NCI-H446 treated with DMSO at 0.1 percent for 48 hours (cell line): ENCODE measurements at regions not wholly inside any gene's neighbourhood (a gene's known extent, or its start where the extent isn't known, plus 50 kb on each side); places are given as distances from the start of the nearest gene placed in this dataset.

Source experiments
- DNase-seq: peaks from one replicate; lab custom pipeline; 2025; lab: John Stamatoyannopoulos, UW

GRCh38 chr13:47511647-47512046 is 489.4 kb downstream of the SUCLA2 start:
- no peak for DNase-seq

GRCh38 chr13:47508527-47509228 is 492.4 kb downstream of the SUCLA2 start:
- no peak for DNase-seq

DNA sequence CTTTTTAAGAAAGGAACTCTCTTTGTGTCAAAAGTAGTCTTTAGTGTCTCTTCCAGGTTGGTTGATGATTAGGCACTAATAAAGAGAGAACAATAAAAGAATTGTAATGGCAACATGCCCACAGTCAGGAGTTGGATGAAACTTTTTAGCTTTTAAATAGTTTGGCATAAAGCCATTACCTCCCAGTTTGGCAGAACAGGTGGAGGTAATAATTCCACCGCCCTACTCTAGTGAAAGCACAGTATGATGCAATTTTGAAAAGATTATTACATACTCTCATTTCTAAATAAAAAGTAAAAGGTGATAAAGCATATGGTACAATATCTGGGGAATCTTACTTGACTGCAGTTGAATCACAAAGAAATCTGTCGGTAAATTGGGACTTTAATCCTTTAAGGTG is 497.6 kb downstream of the SUCLA2 start:
- DNase-seq: no peak

- DNase-seq: no peak
Measured at GRCh38 chr13:47502166-47502565, 498.9 kb downstream of the SUCLA2 start.

GRCh38 chr13:47499358-47500150 is 501.5 kb downstream of the SUCLA2 start:
- no peak for DNase-seq

- no peak for DNase-seq
Measured at GRCh38 chr13:47484548-47484947, 516.5 kb downstream of the SUCLA2 start.

DNA sequence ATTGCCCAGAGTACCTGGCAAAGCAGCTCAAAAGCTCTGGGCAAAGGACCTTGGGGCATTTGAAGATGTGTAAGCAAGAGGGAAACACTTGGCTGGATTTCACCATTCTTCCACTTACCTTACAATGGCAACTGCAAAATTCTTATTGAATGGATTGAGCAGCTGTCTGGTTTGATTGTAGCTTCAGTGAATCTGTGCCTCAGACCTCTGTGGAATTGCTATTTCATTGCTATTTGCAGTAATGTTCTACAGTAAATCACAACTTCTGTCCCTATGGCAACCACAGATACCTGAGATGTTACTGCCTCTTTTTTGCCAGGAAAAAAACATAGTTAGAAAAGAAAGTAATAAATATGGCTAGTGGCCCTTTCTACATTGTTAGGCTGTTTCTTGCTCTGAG is 519.5 kb downstream of the SUCLA2 start:
- no peak for DNase-seq

GRCh38 chr13:47480951-47481350 is 520.1 kb downstream of the SUCLA2 start:
- DNase-seq: no peak

- no peak for DNase-seq
Measured at GRCh38 chr13:47480121-47480520, 521.0 kb downstream of the SUCLA2 start.

DNA sequence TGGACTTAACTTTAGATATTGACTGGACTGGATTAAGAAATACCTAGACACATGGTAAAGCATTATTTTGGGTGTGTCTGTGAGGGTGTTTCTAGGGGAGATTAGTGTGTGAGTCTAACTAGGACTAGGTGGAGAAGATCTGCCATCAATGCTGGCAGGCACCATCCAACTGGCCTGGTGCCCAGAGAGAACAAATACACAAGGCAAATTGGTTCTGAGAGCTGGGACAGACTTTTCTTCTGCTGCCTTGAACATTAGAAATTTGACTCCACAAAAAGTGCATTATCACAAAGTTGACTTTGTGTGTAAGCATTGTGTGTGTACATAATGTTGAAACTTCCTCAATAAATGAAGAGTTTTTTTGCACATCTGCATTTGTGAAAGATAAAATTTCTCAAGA is 522.1 kb downstream of the SUCLA2 start:
- DNase-seq: no peak

DNA sequence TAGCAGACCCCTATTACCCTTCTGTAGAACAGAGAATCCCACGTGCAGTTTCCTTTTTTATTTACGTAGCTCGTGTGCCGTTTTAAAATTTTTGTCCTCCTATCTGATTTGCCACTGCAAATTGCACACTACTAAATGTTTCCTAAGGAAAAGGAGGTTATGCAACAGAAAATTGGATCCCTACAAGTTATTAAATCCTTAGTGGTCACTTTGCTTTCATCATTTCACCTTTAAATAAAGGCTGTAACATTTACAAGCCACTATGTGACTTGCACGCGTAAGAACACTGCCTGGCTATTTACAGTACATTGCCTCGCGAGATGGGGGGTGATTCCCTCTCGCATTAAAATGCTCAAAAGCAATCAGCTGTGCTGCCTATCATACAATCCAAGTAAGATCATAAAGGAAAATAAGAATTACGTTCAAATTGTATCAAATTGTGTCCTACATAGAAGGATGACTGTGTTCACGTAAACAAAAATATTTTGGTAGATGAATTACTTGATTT is 525.6 kb downstream of the SUCLA2 start:
- DNase-seq: no peak

DNA sequence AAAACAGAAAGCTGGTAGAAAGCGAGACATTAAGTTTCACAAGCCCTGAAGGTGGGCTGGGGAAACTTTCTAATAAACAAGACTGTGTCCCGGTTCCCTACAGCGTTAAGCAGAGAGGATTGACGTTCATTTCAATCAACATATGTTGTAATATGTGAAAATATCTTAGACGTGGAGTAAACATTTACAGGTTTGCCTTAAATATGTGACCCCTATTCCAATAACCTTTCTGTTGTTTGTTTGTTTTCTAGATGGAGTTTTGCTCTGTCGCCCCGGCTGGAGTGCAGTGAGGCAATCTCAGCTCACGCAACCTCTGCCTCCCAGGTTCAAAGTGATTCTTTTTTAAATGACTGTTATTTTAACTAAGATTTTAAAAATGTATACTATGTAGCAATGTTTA is 526.2 kb downstream of the SUCLA2 start:
- DNase-seq: no peak

GRCh38 chr13:47474326-47474725 is 526.7 kb downstream of the SUCLA2 start:
- no peak for DNase-seq

DNA sequence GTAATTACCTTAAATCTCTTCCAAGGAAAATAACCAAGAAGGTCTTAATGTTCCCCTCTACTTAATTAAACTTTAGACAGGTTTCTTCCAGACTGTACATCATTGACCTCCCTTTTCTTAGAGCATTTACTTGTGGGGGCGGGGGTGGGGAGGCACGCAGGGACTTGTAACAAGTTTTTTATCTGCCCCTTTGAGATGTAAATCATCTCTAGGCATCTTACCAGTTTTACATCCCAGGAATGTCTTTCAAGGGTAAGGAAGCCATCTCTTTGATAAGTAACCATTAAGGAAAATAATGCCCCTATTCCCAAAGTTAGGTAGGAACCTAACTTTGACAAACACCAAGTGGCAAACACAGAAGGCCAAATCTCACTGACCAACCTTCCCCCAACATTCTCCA is 528.6 kb downstream of the SUCLA2 start:
- DNase-seq: no peak

- DNase-seq: no peak
Measured at GRCh38 chr13:47463726-47464125, 537.3 kb downstream of the SUCLA2 start.

DNA sequence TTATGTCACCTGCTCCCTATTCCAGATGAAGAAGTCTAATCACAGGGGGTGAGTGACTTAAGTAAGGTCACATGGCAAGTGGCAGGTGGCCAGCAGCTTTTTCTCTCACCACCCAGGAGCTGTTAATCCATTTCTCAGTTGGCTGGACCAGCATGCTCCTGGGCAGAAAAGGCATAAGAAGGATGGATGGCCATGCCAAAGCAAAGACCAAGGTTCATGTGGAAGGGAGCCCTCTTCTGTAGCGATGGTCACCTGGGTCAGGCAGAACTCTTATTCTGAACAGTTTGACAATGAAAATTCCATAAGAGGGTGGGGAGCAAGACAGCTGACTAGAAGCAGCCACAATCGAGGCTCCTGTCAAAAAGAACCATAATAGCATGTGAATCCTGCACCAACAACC is 538.1 kb downstream of the SUCLA2 start:
- DNase-seq: no peak

GRCh38 chr13:47461816-47462215 is 539.3 kb downstream of the SUCLA2 start:
- no peak for DNase-seq

GRCh38 chr13:47459512-47459911 is 541.6 kb downstream of the SUCLA2 start:
- no peak for DNase-seq

DNA sequence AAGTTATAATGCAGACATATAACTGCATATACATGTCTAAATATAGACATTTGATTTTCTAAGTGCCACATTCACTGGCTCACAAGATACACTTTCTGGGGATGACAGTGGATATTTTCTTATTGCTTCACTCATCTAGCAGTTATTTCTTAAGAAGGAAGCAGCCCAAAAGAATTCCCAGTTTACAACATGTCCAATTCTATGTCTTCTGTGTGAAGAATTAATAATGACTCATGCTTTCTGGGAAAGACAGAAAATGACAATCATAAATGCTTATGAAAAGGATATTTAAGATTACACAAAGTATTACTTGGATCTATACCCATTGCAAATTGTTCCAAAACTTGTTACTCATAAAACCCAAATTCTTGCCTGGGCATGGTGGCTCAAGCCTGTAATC is 543.4 kb downstream of the SUCLA2 start:
- DNase-seq: no peak

- DNase-seq: no peak
Measured at GRCh38 chr13:47455626-47456025, 545.4 kb downstream of the SUCLA2 start.

DNA sequence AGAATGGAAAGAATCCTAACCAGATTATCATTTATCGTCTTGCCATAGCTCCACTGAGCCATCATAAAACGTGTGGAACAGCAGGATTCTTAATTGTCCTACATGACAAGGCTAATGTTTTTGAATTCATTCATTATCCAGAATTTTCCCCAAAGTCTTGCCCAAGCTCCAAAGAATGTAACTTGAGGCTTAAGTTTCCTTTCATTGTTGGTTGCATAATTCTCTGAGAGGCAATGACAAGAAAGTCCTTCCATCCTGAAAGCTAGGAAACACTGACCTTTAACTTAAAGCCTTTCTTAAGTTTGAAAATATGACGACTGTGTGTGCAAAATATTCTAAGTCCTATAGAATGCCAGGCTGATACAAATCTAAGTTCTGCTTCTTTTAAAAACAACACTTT is 546.1 kb downstream of the SUCLA2 start:
- no peak for DNase-seq

DNA sequence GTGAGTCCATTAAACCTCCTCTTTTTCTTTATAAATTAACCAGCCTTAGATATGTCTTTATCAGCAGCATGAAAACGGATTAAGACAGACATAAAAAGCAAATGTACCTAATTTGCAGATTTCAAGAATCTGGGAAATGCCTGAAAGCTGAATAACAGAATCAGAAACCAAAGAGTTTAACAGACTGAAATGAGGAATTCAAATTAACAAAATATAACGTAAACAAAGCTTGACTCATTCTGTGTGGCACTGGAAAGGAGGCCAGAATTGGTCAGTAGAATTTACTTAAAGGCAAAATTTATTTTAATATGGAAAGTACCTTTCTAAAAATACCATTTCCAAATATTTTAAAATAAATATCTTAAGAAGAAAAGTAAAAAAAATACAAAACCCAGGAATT is 540.6 kb upstream of the HTR2A start:
- no peak for DNase-seq

DNA sequence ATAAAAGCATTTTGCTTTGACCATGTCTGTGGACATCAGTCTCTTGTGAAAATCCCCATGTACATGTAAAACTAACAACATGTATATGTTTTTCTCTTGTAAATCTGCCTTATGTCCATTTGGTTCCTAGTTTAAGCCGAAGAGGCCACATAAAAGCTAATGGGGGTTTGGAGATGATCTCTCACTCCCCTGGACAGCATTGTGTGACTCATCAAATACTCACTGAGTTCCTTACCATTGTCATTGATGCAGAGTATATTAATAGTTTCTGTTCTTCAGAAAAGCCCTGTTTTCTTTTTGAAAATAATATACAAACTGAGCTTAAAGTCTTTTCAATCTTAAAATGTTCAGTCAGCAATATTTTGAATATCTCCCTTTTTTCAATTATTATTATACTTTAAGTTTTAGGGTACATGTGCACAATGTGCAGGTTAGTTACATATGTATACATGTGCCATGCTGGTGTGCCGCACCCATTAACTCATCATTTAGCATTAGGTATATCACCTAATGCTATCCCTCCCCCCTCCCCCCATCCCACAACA is 536.7 kb upstream of the HTR2A start:
- DNase-seq: no peak
